ENCODE measurements at regions not wholly inside any gene's neighbourhood (a gene's known extent, or its start where the extent isn't known, plus 50 kb on each side); places are given as distances from the start of the nearest gene placed in this dataset.

DNA sequence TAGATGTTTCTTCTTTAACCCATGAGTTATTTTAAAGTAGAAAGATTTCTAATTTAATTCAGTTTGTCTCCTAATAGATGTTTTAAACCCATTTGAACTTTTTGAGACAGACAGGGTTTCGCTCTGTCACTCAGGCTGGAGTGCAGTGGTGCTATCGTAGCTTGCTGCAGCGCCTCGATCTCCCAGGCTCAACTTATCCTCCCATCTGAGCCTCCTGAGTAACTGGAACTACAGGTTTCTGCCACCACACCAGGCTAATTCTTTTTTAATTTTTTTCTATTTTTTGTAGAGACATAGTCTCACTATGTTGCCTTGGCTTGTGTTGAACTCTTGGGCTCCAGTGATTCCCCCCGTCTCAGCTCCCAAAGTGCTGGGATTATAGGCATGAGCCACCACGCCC, 53.0 kb upstream of the RAB18 start:
- no peak for DNase-seq

- no peak for DNase-seq
Measured at GRCh38 chr10:27450225-27450624, 53.9 kb upstream of the RAB18 start.

DNA sequence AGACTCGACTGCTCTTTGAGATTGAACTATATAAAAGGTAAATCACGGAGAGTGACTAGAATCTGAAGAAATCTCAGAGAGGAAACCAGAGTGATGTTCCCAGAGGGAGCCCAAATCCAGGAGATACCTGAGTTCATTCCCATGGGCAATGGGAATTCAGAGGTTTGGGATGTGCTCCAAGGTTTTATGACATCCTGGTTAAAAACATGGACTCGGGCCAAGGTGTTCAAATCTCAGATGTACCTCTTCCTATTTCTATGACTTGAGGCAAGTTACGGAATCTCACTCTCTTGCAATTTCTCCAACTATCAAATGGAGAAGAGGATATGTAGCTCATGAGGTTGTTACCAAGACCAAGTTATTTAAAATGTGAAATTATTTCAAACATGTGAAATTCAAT, 54.5 kb upstream of the RAB18 start:
- no peak for DNase-seq

GRCh38 chr10:27448921-27449320, 55.2 kb upstream of the RAB18 start:
- no peak for DNase-seq

- no peak for DNase-seq
Measured at GRCh38 chr10:27447540-27447939, 56.6 kb upstream of the RAB18 start.

DNA sequence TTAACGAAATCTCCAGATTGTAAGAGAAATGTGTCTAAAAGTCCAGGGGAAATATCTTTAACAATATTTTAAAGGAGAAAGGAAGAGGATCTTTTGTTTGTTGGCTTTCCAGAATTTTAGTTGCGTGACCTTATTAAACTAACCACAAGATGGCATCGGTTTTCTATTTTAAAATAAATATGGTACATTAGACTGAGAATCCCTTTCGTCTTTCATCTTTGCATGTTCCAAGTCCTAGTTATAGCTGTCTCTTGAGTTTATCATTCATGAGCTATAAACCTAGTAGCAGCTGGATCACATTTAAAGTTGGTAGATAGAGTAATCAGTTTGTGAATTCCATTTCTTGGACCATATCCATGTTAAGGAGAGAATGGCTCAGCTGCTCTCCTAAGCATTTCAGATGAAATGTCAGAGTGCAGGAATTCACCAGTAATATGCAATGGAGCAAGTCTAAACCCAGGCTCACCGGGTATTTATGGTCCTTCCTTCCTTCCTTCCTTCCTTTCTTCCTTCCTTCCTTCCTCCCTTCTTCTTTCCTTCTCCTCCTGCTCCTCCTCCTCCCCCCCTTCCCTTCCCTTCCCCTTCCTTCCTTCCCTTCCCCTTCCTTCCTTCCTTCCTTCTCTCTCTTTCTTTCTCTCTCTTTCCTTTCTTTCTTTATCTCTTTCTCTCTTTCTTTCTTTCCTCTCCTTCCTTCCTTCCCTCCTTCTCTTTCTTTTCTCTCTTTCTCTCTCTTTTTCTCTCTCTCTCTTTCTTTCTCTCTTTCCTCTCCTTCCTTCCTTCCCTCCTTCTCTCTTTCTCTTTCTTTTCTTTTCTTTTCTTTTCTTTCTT, 57.8 kb upstream of the RAB18 start:
- no peak for DNase-seq

DNA sequence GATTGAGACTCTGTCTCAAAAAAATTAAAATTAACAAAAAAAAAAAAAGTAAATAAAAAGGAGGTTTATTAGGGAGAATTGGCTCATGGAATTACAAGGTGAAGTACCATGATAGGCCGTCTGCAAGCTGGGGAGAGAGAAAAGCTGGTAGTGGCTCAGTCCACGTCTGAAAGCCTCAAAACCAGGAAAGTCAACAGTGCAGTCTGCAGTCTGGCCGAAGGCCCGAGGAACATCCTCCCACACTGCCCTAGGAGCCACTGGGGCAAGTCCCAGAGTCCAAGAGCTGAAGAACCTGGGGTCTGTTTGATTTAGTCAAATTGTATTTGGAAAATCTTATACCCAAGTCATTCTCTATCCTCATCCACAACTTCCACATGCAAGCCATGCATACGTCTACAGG, 59.0 kb upstream of the RAB18 start:
- no peak for DNase-seq

DNA sequence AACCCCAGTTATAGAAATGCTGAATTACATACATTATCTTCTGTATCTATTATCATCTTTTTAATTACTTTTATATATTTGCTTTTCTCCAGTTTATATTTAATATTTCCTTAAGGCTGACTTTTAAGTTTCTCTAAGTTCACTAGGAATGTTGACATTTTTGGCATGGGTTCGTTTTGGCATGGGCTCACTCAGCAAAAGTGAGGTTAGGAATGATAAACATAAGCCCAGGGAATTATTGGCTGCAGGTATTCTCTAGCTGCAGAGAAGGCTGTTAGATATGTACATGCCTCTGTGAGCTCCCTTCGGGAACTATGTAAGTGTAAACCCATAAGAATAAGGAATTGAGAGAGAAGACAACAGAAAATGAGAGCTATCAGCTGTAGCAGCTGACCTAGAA, 63.6 kb upstream of the RAB18 start:
- DNase-seq, result no peak

GRCh38 chr10:27440021-27440420, 64.1 kb upstream of the RAB18 start:
- DNase-seq, result no peak

DNA sequence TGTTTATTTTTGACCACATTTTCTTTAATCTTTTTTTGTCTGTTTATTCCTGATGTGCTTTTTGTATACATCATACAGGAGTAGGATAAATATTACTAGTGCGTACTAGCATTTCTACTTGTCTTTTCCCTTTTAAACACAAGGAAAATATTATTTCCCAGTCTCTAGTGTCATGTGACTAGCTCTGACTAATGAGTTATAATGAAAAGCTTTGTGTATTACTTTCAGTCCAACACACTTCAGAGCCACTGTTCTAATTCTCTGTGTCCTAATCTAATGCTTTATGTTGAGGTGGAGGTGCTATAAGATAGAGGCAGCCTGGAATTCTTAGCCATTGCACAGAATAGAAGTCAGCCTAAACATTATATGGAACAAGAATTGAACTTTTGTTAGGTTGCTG, 65.0 kb upstream of the RAB18 start:
- DNase-seq, result no peak

- DNase-seq, result no peak
Measured at GRCh38 chr10:27437775-27438174, 66.3 kb upstream of the RAB18 start.

- DNase-seq, result no peak
Measured at GRCh38 chr10:27436710-27437109, 67.4 kb upstream of the RAB18 start.

GRCh38 chr10:27433976-27434375, 70.1 kb upstream of the RAB18 start:
- no peak for DNase-seq

DNA sequence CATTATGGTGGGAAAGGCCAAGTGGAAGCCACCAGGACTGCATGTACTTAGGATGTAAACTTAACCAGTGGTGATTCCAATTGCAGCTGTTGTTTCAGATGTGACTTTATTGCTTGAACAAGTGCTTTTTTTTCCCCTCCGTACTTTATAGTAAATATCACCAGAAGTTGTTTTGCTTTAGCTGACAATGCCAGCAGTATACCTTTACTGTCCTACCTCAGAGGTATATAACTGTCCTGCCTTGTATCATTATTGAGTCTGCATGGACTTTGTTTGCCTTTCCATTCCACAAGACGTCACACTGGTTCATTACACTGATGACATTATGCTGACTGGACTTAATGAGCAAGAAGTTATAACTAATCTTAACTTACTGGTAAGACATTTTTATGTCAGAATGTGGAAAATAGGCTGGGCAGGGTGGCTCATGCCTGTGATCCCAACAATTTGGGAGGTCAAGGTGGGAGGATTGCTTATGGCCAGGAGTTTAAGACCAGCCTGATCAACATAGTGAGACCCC, 77.1 kb upstream of the RAB18 start:
- DNase-seq, result no peak

- DNase-seq, result no peak
Measured at GRCh38 chr10:27413831-27414348, 90.2 kb upstream of the RAB18 start.

DNA sequence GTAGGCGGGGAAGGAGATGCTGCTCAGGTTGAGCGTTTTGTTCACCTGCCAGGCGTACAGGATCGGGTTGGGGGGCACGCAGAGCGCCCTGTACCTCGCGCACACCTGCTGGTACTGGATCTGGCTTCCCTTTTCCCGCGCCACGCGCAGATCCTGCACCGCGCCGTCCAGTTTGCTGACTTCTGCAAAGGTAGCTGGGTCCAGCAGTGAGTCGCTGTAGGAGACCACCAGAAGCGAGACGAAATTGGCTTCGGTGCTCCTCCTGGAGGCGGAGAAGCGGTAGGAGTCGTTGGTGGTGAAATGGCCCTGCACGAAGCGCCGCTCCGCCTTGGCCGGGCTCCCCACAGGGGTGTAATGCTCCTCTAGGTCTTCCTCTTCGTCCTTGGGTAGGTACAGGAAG, 90.7 kb upstream of the RAB18 start:
- DNase-seq, result no peak

DNA sequence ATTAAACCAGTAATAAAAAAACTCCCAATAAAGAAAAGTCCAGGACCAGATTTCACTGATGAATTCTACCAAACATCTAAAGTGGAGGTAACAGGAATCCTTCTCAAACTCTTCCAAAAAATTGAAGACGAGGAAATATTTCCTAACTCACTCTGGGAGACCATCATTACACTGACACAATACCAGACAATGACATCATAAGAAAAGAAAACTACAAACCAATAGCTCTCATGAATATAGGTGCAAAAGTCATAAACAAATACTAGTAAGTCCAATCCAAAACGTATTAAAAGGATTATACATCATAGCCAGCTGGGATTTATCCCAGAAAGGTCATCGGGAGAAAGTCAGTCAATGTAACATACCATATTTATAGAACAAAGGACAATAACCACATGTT, 94.0 kb upstream of the RAB18 start:
- DNase-seq, result no peak

DNA sequence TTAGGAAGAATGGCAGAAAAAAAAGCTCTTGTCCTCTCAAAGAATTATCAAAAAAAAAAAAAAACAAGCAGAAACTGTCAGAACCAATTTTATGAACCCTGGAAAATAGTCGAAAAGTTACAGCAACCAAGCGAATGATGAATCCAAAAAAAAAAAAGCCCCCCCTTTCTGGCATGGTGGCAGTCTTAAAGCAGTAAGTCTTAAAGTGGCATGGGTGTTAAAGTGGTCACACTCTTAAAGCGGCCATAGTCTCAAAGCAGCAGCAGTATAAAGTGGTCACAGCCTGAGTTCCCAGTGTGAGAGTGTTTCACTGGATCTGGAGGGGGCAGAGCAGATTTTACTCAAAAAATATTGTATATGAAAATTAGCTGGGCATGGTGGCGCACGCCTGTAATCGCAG, 96.8 kb upstream of the RAB18 start:
- no peak for DNase-seq

- no peak for DNase-seq
Measured at GRCh38 chr10:27399871-27400270, 104.2 kb upstream of the RAB18 start.

- DNase-seq, result no peak
Measured at GRCh38 chr10:27393961-27394360, 110.1 kb upstream of the RAB18 start.

DNA sequence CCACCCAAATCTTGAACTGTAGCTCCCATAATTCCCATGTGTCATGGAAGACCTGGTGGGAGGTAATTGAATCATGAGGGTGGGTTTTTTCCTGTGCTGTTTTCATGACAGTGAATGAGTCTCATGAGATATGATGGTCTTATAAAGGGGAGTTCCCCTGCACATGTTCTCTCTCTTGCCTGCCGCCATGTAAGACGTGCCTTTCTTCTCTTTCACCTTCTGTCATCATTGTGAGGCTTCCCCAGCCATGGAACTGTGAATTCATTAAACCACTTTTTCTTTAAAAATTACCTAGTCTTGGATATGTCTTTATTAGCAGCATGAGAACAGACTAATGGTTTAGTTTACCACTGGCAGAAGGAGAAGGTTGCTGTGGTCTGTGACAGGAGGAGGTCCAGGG, 111.5 kb upstream of the RAB18 start:
- DNase-seq, result no peak

DNA sequence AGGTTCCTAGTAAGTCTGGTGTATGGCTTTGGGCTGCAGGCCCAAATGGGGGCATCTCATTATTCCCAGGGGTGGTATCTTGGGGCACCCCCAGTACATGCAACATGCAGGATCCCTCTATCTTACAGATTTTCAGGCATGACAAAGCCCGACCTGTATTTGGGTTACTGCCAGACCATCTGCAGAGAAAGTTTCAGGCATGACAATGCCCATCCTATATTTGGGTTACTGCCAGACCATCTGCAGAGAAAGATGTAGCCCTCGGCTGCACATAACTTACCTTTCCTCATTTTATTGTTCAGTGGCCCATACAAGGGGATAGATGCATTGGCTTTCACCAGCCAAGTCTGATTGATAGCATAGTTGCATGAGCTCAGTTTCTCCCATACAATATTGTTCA, 112.2 kb upstream of the RAB18 start:
- no peak for DNase-seq

DNA sequence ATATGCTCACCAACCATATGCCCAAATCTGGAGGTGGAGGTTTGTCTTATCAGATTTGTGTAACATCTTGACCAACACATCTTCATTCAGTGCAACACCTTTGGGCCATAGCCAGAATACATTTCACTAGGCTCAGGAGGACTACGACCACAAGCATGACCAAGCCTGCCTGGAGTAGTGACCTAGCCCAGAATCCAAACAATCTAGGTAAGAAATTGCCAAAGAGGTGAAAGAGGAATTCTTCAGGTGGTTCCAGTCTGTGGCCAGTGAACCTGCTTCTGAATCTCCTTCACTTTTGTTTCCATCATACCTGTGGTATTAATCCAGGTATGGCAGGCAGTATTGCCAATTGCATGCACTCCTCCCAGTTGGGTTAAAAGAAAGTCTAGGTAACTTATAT, 112.8 kb upstream of the RAB18 start:
- DNase-seq, result no peak

GRCh38 chr10:27390681-27391080, 113.4 kb upstream of the RAB18 start:
- DNase-seq, result no peak
